ENCODE measurements at regions not wholly inside any gene's neighbourhood (a gene's known extent, or its start where the extent isn't known, plus 50 kb on each side); places are given as distances from the start of the nearest gene placed in this dataset.

DNA sequence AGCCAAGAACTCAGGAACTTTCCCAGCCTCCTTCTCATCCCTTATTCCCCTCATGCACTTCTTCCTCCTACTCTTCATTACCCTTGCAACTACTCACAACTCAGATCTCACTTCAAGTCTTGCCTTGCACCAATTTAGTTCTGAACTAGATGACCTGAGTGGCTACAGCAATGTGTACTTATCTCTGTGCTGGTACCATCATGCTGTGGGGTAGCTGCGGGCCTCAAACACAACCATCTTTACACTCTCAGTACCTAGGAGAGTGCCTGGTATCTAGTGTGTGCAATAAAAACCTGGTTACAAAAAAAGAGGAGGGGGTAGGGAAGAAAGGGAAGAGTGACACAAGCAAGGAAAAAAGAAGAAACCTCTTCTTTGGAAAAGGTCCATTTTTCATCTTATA lies 219.0 kb downstream of the SPTSSA start:
- 18% methylated on average over 1 of the region's 1 CpG for WGBS (ENCODE audit: low lambda C conversion rate)
- BruUV-seq (replicated peaks): no TSS peak
- no peak for TF ChIP-seq LCORL (IDR thresholded peaks at IDR 0.05)
- no peak for TF ChIP-seq LCORL (CRISPR knock-in tag; IDR thresholded peaks at IDR 0.05)
- no peak for TF ChIP-seq HDAC2 (CRISPR knock-in tag; IDR thresholded peaks at IDR 0.05)
- no peak for TF ChIP-seq REPIN1 (CRISPR knock-in tag; IDR thresholded peaks at IDR 0.05; ENCODE audit: borderline replicate concordance, low read depth)
- no peak for TF ChIP-seq REST (IDR thresholded peaks at IDR 0.05; ENCODE audit: borderline replicate concordance in 1 of 2, low read depth in 1 of 2, low read length in 2 of 2)
- no peak for TF ChIP-seq SP1 (IDR thresholded peaks at IDR 0.05)
- TF ChIP-seq SP1 (CRISPR knock-in tag; IDR thresholded peaks at IDR 0.05): no peak
- TF ChIP-seq PCBP2 (optimal IDR thresholded peaks at IDR 0.05; ENCODE audit: low read depth, low read length, poor library complexity, severe bottlenecking): peak; percentile 37
- CTCF ChIA-PET (ENCODE audit: low intra/inter-chr PET ratio, low total read pairs): no interaction called here
- FAIRE-seq (no peak), DNase-seq (ENCODE audit: low spot score) (no peak), ATAC-seq (no peak)
- Histone ChIP-seq H2AFZ (ENCODE audit: low read length) (no peak overlapping the region), H3K9ac (ENCODE audit: insufficient read depth, low read depth, low read length) (no peak overlapping the region), H3K36me3 (replicated peaks in 1 of 2; ENCODE audit: control insufficient read depth in 1 of 2, insufficient read depth in 2 of 2, low read length in 2 of 2) (no peaks in the 10 kb centered on the region), H3K27ac (ENCODE audit: extremely low read length, insufficient read depth, low read length) (no peak overlapping the region), H3K9me3 (ENCODE audit: low read length) (no peaks in the 10 kb centered on the region), H4K20me1 (ENCODE audit: insufficient read depth, low read length) (no peaks in the 10 kb centered on the region), H3K79me2 (ENCODE audit: insufficient read depth, low read length) (no peaks in the 10 kb centered on the region), H3K4me3 (replicated peaks in 1 of 3; ENCODE audit: insufficient read depth in 1 of 3, low read depth in 2 of 3, low read length in 3 of 3) (no peak overlapping the region), H3K4me1 (ENCODE audit: insufficient read depth, low read length) (no peaks in the 10 kb centered on the region), H3K27me3 (ENCODE audit: control insufficient read depth in 1 of 2, insufficient read depth in 2 of 2, low read length in 2 of 2) (no peaks in the 10 kb centered on the region), H3K4me2 (ENCODE audit: low read depth, low read length) (no peak overlapping the region)
- in situ Hi-C loops (cut with HindIII; ENCODE audit: extremely low pct_ligation_motif_present, low pct_unique_long_range_greater_than_20kb) (no loop called here), intact Hi-C loops (cut with micrococcal nuclease; ENCODE audit: unreplicated experiment) (no loop called here)
- POLR2A ChIA-PET: no interaction called here

Measured in HepG2 (cell line).